Tibial nerve (tissue), 4 donors: ENCODE measurements at regions not wholly inside any gene's neighbourhood (a gene's known extent, or its start where the extent isn't known, plus 50 kb on each side); places are given as distances from the start of the nearest gene placed in this dataset.

Experiments
- EP300 ChIP-seq, 2 donors: sonication (generic); formaldehyde crosslinking; IDR thresholded peaks; one replicate each; pipeline ENCODE4 v1.6.1; 2017; ENCODE audit warnings: antibody characterized with exemption in 2 of 2, mild to moderate bottlenecking in 1 of 2
- POLR2A ChIP-seq, 2 donors: fragments of 450-650 bp; IDR thresholded peaks; one replicate each; pipeline ENCODE4 v1.6.1; 2017; ENCODE audit warnings: antibody characterized with exemption in 2 of 2, mild to moderate bottlenecking in 2 of 2, moderate library complexity in 2 of 2
- TF ChIP-seq, protein P1 (sequence below), 5 experiments: fragments of 200-600 bp in 3 of 5; fragments of 450-650 bp in 2 of 5; sonication (generic) in 3 of 5; IDR thresholded peaks; one replicate each; pipeline ENCODE4 v1.5.1; 2016 to 2019; ENCODE audit warnings: antibody characterized with exemption in 5 of 5, mild to moderate bottlenecking in 3 of 5, moderate library complexity in 2 of 5

GRCh38 chr14:81710232-81710845 lies 176.7 kb upstream of the SEL1L start:
- TF ChIP-seq EP300 (IDR thresholded peaks at IDR 0.05) (no peak), POLR2A (IDR thresholded peaks at IDR 0.05) (no peak)
- TF ChIP-seq, protein P1, sequence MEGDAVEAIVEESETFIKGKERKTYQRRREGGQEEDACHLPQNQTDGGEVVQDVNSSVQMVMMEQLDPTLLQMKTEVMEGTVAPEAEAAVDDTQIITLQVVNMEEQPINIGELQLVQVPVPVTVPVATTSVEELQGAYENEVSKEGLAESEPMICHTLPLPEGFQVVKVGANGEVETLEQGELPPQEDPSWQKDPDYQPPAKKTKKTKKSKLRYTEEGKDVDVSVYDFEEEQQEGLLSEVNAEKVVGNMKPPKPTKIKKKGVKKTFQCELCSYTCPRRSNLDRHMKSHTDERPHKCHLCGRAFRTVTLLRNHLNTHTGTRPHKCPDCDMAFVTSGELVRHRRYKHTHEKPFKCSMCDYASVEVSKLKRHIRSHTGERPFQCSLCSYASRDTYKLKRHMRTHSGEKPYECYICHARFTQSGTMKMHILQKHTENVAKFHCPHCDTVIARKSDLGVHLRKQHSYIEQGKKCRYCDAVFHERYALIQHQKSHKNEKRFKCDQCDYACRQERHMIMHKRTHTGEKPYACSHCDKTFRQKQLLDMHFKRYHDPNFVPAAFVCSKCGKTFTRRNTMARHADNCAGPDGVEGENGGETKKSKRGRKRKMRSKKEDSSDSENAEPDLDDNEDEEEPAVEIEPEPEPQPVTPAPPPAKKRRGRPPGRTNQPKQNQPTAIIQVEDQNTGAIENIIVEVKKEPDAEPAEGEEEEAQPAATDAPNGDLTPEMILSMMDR (IDR thresholded peaks at IDR 0.05): peak; percentile 41 to 69 (median 61)
